Kidney epithelial cell (primary cell): ENCODE measurements at regions not wholly inside any gene's neighbourhood (a gene's known extent, or its start where the extent isn't known, plus 50 kb on each side); places are given as distances from the start of the nearest gene placed in this dataset.

ENCODE experiments used
- DNase-seq: peaks from one replicate; pipeline ENCODE4 v3.0.0-alpha.2; 2010; ENCODE audit warnings: low read depth
- H3K27me3 ChIP-seq: 2 replicates; pipeline ENCODE4 v1.6.0; 2011; ENCODE audit warnings: low read length; ENCODE audit not compliant: control insufficient read depth, insufficient read depth
- H3K36me3 ChIP-seq: 2 replicates; pipeline ENCODE4 v1.5.1; 2011; ENCODE audit warnings: low read length; ENCODE audit not compliant: control insufficient read depth, insufficient read depth
- H3K4me3 ChIP-seq: 2 replicates; pipeline ENCODE4 v1.5.1; 2011; ENCODE audit warnings: low read depth, mild to moderate bottlenecking, control low read depth, low read length
- TF ChIP-seq, protein P1 (sequence below): IDR thresholded peaks from 2 replicates; pipeline ENCODE4 v1.5.1; 2011; ENCODE audit warnings: mild to moderate bottlenecking, moderate library complexity, low read length, control low read depth, inconsistent platforms; ENCODE audit not compliant: insufficient read depth, poor library complexity, severe bottlenecking

DNA sequence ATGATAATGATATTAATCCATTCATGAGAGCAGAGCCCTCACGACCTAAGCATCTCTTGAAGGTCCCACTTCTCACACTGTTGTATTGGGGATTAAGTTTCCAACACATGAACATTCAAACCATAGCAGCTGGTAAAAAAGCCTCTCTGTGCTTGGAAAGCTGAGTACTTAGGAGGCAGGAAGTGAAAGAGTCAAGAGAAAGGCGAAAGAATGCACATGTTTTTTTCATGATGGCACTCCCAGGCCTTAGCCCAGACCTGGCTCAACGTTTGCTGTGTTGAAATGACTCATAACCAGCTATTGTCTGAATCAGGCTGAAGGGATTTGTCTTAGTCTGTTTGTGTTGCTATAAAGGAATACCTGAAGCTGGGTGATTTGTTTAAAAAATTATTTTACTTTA lies 84.4 kb upstream of the RGMA start:
- TF ChIP-seq, protein P1, sequence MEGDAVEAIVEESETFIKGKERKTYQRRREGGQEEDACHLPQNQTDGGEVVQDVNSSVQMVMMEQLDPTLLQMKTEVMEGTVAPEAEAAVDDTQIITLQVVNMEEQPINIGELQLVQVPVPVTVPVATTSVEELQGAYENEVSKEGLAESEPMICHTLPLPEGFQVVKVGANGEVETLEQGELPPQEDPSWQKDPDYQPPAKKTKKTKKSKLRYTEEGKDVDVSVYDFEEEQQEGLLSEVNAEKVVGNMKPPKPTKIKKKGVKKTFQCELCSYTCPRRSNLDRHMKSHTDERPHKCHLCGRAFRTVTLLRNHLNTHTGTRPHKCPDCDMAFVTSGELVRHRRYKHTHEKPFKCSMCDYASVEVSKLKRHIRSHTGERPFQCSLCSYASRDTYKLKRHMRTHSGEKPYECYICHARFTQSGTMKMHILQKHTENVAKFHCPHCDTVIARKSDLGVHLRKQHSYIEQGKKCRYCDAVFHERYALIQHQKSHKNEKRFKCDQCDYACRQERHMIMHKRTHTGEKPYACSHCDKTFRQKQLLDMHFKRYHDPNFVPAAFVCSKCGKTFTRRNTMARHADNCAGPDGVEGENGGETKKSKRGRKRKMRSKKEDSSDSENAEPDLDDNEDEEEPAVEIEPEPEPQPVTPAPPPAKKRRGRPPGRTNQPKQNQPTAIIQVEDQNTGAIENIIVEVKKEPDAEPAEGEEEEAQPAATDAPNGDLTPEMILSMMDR, result no peak
- DNase-seq, result peak; percentile 65
- H3K27me3 ChIP-seq, result no peaks in the 10 kb centered on the region
- no peak overlapping the region for H3K4me3 ChIP-seq
- no peaks in the 10 kb centered on the region for H3K36me3 ChIP-seq

DNA sequence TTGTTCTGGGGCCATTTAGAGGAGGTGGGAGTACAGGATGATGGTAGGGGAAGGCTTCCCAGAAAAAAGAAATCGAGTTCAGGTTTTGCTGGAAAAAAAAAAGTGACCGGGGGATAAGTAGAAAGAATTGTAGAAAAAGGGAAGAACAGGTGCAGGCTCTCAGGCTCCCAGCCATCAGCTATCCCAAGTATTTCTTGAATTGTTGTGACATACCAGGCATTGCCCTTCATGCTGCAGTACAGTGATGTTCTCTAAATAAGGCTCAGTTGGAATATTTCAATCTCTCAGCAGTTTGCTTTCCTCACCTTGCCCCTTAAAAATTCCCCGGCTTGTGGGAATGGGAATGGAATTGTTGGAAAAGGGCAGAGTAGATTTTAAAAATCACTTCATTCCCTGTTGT lies 82.5 kb upstream of the RGMA start:
- H3K27me3 ChIP-seq, result no peaks in the 10 kb centered on the region
- no peak overlapping the region for H3K4me3 ChIP-seq
- DNase-seq, result no peak
- no peaks in the 10 kb centered on the region for H3K36me3 ChIP-seq
- TF ChIP-seq, protein P1, result no peak

- no peaks in the 10 kb centered on the region for H3K27me3 ChIP-seq
- H3K36me3 ChIP-seq, result no peaks in the 10 kb centered on the region
- no peak for DNase-seq
- no peak overlapping the region for H3K4me3 ChIP-seq
- TF ChIP-seq, protein P1, result no peak
Measured at GRCh38 chr15:93170329-93170728, 81.3 kb upstream of the RGMA start.

- TF ChIP-seq, protein P1, result no peak
- no peak overlapping the region for H3K4me3 ChIP-seq
- no peaks in the 10 kb centered on the region for H3K27me3 ChIP-seq
- no peaks in the 10 kb centered on the region for H3K36me3 ChIP-seq
- no peak for DNase-seq
Measured at GRCh38 chr15:93168910-93169309, 79.9 kb upstream of the RGMA start.

DNA sequence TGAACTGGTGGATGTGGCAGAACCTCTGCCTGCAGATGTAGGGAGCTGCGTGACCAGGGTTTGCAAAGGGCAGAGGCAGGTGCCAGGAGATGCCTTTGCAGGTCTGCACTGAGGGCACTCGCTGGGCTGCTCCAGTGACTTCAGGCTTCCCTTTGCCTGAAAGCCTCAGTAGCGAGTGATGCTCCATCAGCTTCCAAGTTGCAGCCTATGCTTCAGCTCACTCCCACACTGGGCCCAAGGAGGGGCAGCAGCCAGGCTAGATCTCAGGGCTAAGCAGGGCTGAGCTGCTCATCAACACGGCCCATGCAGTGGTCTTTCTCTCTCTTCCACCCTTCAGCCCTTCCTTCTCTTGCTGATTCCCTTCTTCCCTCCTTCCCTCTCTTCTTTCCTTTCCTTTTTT lies 78.3 kb upstream of the RGMA start:
- H3K27me3 ChIP-seq, result no peaks in the 10 kb centered on the region
- DNase-seq, result no peak
- TF ChIP-seq, protein P1, result no peak
- no peak overlapping the region for H3K4me3 ChIP-seq
- no peaks in the 10 kb centered on the region for H3K36me3 ChIP-seq

DNA sequence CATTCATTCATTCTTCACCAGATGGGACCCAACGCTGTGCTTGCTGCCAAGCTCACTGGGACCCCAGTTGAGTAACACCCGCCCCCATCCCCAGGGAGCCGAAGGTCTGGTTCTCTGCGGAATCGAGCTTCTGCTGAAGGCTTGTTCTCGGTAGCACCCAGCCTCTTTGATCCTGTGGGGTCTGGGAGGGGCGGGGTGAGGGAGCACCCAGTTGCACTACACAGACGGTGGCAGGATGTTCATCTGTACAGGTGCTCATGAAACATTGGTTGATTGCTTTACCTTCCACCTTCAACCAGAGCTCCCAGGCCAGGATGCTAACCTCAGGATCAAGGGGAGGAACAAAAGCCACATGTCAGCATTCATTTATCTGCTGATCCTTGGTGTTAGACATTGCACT lies 77.7 kb upstream of the RGMA start:
- no peaks in the 10 kb centered on the region for H3K27me3 ChIP-seq
- H3K4me3 ChIP-seq, result no peak overlapping the region
- TF ChIP-seq, protein P1, result no peak
- H3K36me3 ChIP-seq, result no peaks in the 10 kb centered on the region
- no peak for DNase-seq
